Thyroid gland (tissue), 4 donors: ENCODE measurements at regions not wholly inside any gene's neighbourhood (a gene's known extent, or its start where the extent isn't known, plus 50 kb on each side); places are given as distances from the start of the nearest gene placed in this dataset.

Source experiments
- POLR2A ChIP-seq, 2 donors: fragments of 450-650 bp; IDR thresholded peaks; one replicate each; pipeline ENCODE4 v1.6.1; 2017; ENCODE audit warnings: antibody characterized with exemption in 2 of 2, mild to moderate bottlenecking in 2 of 2, moderate library complexity in 1 of 2
- TF ChIP-seq, protein P1 (sequence below), 6 experiments: fragments of 200-600 bp in 3 of 6; fragments of 450-650 bp in 3 of 6; sonication (generic) in 3 of 6; IDR thresholded peaks; one replicate each; pipeline ENCODE4 v1.5.1; 2016 to 2019; ENCODE audit warnings: antibody characterized with exemption in 6 of 6, mild to moderate bottlenecking in 2 of 6, inconsistent platforms in 1 of 6, moderate library complexity in 1 of 6

DNA sequence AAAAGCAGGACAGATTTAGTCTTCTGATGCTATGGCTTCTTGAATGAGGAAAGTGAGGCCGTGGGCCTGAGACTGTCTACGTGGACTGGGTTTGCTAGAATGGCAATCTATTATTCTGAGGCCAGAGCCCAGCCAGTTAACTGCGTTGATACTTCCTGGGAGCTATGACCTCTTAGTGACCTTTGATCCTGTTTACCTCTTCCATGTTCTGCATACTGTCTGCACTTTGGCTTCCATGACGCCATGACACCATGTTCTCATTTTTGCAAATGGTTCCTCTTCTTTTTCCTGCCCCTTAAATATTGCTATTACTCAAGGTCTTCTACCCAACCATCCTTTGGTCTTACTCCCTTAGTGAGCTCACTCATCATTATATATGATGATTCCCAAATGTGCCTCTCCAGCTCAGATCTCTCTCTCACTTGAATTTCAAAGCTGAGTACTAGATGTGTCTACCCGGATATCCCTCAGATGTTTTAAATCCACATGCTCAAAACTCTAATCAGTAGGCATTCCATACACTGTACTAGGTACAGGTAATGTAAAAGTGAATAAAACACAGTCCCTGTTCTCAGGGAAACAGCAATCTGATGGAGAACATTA, 66.1 kb upstream of the ATP1A1 start:
- TF ChIP-seq, protein P1, sequence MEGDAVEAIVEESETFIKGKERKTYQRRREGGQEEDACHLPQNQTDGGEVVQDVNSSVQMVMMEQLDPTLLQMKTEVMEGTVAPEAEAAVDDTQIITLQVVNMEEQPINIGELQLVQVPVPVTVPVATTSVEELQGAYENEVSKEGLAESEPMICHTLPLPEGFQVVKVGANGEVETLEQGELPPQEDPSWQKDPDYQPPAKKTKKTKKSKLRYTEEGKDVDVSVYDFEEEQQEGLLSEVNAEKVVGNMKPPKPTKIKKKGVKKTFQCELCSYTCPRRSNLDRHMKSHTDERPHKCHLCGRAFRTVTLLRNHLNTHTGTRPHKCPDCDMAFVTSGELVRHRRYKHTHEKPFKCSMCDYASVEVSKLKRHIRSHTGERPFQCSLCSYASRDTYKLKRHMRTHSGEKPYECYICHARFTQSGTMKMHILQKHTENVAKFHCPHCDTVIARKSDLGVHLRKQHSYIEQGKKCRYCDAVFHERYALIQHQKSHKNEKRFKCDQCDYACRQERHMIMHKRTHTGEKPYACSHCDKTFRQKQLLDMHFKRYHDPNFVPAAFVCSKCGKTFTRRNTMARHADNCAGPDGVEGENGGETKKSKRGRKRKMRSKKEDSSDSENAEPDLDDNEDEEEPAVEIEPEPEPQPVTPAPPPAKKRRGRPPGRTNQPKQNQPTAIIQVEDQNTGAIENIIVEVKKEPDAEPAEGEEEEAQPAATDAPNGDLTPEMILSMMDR (IDR thresholded peaks at IDR 0.05) = no peak
- TF ChIP-seq POLR2A (IDR thresholded peaks at IDR 0.05) = no peak
